Eye (tissue), 1 donor: ENCODE measurements at regions not wholly inside any gene's neighbourhood (a gene's known extent, or its start where the extent isn't known, plus 50 kb on each side); places are given as distances from the start of the nearest gene placed in this dataset.

Experiments
- DNase-seq: peaks from one replicate; pipeline ENCODE4 v3.0.0-alpha.2; 2015

DNA sequence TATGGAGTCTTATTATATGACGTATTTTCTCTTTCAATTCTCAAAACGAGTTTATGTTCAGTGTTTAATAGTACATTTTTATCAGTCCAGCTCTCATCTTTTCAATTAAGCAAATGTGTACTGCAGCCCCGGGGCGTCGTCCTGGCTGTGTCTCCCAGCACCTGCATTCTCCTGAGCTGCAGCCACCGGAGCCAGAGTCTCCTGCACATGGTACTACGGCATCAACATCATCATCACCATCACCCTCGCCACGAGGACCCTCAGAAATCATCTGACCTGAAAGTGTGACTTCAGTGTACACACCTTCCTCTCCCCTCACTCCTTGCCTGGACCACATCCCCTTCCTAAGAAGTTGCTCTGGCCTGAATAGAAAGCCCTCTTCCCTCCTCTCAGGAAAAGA, 267.7 kb upstream of the ARID1B start:
- no peak for DNase-seq

DNA sequence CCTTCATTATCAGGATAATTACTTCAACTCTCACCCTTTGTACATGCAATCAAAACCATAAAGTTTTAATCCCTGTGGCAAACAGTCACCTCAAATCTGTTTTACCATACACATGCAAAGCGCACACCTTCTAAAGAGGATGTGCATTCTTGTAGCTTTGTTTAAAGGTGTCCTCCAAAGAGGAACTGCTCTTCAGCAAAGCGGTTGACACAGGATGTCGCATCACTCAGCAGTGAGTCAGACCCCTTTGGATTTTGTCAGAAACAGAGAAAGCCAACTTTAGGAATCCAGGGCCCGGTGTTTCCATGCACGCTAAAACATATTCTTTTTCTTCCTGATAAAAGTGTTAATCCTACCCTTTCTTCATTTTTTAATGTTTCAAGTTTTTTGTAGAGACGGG, 268.3 kb upstream of the ARID1B start:
- no peak for DNase-seq

DNA sequence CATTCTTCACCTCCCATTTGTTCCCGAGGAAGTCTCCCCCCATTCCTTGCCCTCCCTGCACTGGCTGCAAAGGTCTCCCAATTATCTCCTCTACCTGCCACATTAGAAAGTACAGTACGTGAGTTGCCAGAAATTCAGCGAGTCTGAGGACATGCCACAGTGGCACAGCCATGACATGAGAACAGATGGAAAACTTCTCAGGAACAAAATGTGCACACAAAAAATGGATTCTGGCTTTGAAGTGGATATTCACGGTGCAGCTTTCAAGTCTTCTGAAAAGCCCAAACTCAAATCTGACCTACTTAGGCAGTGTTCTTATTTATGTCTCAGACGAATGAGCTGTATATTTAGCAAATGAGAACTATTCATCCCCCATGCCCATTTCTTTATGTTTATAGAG, 269.1 kb upstream of the ARID1B start:
- no peak for DNase-seq

DNA sequence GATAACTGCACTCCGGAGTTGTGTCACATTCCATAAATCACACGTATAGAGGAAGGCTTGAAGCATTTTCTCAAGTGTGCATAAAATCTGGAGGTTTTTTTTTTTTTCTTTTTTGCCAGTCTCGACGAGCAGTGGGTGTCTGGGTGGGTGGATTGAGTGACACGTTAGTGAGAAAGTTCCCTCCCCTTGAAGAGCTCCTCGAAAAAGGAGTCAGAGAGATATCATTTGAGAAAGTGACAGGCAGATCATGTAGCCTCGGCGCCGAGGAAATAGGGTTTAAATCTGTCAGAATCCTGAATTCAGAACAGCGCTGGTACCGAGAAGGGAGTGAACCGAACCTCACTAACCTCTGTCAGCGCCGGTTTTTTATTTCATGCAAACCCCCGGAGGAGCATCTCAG, 269.5 kb upstream of the ARID1B start:
- DNase-seq, result peak; percentile 13

DNA sequence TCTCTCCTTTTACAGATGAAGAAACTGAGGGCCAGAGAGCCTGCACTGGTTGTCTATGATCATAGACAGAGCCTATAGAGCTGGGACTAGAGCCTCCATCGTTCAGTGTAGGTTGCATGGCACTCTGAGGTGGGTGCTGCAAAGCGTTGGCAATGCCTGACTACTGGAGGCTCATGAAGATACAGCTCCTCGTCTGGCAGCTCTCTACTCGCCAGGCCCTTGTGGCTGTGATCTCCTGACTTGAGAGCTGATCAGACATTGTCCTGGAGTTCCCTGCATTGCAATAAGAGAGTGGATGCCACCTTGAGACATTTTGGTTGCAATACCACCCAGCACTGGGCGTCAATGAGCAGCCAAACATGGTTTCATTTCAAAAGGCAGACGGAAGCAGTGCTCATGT, 270.1 kb upstream of the ARID1B start:
- no peak for DNase-seq

DNA sequence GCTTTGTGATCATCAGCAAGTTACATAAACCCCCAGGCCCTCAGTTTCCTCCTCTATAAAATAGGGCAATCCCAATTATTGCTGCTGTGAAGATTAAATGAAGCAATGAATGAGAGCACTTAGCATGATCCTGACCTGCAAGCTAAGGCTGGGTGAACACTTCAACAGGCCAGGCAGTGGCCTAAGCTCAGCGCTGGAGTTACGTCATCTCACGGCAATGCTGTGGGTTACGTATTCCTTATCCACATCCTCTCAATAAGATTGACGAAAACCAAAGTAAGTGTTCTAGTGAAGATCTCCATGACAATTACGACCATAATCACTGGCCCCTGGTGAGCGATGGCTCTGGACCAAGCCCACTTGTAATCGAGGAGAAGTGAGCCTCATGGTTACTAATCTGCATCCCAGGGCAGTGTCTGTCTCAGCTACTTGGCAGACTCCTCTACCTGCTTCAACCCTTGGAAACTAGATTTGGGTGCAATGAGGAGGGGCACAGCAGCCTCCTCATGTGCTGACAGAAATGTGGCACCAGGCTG, 274.1 kb upstream of the ARID1B start:
- no peak for DNase-seq

DNA sequence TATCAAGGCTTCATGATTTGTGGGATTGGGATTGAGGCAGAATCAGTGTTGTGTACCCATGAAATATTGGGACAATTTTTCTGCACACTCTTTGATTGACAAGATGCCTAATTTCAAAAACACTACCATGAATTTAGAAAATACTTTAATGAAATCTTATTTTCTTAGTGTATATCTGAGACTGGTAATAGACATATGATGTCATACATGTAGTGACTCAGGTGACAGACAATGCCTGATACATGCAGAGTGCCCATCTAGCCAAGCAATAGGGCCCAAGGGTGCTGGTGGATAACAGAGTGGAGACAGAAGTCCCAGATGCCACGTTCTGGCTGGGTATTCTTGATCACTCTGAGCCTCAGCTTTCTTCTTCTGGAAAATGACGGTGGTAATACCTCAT, 279.6 kb upstream of the ARID1B start:
- DNase-seq, result no peak

DNA sequence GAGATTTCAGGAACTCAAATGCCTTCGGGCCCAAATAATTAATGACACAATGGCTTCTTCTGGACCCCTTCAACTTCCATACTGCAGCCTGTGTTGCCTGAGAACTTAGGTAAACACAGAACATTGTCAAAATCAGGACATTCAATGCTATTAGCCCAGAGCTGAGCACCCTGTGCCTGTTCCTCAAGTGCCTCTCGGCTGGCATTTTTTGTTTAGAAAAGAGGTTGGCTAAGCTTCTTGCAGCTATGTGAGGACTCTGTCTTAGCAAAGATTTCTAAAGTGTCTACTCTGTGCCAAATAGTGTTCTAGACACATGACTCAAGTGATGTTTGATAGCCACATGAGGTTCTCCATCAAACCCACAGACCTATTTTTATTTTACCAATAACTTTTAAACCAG, 289.3 kb upstream of the ARID1B start:
- no peak for DNase-seq

DNA sequence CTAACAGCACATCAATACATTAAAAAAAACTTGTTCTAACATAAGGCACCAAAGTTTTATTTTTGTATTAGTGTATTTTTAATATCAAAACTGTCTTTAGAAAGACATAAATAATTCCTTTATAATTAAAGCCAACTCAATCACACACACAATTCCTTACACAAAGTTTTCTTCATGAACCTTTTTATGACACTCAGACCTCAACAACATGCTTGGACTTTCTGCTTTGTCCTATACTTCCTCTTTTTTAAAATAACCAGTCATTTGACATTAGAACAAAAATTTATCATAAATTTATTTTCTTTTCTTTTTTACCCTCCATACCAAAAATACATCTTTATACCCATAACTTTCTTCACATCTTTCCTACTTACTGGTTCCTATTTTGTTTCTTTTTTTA, 292.0 kb upstream of the ARID1B start:
- no peak for DNase-seq

DNA sequence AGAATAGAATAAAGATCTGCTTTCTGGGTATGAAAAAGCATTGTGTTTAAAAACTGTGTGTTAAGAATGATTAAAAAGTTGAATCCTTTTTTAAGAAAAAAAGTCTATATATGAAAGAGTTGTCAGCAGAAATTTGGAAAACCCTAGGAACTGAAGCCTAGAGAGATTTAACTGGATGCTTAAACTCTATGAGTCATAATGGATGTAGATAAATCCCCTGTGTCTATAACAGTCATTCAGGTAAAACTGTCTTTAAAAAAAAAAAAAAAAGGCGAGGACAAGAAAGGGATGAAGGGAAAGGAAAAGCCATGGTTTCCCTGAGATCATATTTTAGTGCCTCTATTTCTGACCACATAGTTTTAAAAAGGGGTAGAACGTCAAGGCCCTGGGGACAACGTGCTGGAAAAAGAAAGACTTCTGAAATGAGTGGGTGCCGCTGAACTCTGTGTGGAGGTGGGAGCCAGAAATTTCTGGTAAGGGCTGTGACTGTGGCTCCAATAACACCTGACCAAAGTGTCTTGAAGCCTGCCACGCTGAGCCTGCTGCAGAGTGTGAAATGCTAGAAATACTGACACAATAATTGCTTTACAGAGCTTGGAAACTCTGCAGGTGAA, 302.6 kb upstream of the ARID1B start:
- DNase-seq, result no peak

DNA sequence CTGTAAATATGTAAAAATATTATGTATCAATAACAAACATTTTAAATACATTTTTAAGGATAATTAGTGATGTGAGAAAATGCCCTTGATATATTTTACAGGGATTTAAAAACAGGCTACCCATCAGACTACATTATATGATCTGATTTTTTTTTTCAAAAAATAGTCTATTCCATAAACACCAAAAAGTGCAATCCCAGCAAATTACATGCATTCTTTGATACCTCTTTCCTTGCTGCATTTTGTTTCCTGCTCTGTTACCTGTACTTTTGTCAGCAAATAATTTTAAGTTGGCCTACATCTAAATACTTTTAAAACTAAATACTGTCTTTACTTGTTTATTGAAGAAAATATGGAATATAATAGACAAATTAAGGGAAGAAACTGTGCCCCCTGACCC, 306.2 kb upstream of the ARID1B start:
- DNase-seq, result no peak

DNA sequence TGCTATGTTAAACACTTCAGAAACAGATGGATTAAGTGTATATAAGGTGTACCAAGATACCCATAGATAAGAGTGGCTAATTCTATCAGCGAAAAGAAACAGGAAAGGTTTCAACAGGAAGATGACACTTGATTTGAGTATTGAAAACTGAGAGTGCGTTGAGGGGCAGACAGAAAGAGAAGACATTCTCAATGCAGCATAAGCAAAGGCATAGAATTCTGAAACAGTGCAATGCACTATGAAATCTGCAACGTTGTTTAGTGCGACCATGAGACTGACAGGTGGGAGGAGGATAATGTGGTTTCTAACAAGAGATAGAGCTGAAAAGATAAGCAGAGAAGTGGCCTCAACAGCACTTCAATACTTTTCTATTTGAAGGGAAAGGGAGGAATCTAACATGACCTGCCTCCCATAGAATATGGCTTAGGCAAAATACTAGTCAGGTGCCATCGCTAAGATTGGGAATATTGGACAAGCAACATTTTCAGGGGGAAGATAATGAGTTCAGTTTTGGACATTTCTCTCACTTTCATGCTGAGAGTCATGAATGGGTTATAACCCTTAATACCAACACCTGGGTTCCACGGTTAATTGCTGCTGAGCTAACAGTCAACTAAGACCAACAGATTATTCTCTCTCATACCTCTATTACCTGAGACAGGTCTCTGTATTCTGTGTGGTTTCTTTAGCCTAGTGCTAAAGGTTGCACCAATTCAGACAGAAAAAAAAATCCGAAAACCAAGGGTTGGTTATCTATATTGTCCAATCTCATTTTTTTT, 312.9 kb upstream of the ARID1B start:
- DNase-seq, result no peak

DNA sequence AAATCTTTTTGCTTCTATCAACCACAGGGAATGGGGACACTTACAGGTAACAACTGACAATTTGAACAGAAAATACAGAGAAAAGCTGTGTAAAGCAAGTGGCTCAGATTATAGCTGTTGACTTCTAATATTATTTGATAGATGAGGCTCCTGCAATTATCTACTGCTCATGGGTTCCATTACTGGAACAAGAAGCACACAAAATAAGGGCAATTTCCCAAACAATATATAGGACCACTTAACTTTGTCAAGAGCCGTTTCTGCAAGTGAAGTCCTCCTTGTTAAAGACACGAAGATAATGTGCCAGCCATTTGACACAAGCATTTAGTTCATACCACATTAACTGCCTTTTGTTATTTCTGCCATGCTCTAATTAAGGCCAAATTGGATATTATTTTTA, 315.5 kb upstream of the ARID1B start:
- DNase-seq, result no peak

DNA sequence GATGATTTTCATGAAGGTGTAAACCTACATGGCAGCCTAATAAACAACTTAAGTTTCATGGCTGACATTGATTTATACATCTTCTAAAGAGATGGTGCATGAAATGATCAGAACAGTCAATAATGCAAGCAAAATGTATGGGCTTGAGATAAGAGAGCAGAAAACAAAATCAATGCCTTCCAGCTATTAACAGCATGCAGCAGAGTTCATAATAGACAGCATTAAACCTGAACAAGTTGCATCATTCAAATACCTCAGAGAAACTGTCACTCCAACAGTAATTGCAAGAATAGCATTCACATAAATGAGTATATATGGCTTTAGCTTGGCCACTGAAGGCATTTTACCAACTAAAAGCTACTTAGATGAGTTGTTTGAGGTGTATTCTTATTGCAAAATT, 319.6 kb upstream of the ARID1B start:
- peak; percentile 46 for DNase-seq

DNA sequence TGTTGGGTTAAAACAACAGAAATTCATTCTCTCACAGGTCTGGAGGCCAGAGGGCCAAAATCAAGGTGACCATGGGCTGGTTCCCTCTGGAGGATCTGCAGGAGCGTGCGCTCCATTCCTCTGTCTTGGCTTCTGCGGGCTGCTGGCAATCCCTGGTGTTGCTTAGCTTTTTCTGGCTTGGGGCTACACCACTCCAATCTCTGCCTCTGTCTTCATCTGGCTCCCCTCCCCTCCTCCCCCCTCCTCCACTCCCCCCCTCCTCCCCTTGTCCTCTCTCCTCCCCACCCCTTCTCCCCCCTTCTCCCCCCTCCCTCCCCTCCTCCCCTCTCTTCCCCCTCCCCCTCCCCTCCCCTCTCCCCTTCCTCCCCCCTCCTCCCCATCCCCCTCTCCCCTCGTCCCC, 321.3 kb upstream of the ARID1B start:
- DNase-seq, result no peak

DNA sequence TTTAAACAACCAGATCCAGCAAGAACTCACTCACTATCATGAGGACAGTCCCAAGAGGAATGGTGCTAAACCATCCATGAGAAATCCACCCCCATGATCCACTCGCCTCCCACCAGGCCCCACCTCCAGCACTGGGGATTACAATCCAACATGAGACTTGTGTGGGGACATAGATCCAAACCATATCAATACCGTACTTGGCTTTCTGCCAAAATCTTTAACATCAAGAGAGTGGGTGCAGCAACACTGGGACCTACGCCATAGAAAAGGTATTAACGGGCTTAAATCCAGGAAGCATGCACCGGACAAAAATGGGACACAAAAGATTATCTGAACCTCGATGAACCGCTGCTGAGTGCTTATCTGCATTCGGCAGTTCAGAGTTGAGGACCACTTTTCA, 322.3 kb upstream of the ARID1B start:
- DNase-seq, result no peak

DNA sequence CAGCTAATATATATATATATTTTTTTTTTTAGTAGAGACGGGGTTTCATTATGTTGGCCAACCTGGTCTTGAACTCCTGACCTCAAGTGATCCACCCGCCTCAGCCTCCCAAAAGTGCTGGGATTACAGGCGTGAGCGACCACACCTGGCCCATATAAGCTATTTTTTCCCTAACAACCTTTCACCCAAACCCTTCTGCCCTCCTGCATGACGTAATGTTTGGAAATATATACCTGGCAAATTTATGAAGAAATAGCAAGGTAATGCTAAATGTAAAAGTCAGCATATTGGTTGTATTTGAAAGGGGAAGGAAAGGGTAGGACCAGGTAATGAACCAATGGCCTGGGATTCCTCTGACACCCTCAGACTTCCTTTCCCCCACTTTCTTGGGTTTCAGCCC, 325.5 kb upstream of the ARID1B start:
- no peak for DNase-seq

DNA sequence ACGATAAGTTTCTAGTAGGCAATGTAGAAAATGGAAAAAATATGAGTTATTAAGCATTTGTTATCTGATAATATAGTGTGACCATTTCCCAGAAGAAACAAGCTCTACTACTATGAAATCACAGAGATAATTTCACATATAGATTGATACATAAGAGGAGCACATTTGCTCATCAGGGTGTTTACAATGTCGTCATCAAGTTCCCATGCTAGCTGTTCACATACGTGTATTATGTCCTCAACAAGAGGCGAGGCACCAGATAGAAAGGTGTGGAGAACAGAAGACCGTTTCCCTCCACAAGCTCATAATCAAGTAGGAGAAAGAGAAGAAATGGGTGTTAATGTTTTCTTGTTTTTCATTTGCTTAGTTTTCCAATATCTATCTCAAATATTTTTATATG, 326.1 kb upstream of the ARID1B start:
- DNase-seq, result no peak

DNA sequence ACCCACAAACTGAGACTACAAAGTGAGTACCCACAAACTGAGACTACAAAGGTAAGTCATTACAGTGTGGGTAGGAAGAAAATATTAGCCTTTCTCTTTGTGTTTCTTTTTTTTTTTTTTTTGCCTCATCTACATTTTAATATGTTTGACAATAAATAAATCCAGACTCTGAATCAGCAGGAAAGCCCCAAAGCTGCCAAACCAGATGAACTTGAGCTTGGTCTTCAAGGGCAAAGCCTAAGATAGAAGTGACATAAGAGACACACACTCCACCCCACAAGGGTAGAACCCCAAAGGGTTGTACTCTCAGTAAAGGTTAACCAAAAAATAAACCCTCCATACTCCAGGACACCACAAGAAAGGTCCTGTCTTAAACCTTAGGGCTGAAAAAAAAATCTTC, 326.8 kb upstream of the ARID1B start:
- DNase-seq, result no peak

DNA sequence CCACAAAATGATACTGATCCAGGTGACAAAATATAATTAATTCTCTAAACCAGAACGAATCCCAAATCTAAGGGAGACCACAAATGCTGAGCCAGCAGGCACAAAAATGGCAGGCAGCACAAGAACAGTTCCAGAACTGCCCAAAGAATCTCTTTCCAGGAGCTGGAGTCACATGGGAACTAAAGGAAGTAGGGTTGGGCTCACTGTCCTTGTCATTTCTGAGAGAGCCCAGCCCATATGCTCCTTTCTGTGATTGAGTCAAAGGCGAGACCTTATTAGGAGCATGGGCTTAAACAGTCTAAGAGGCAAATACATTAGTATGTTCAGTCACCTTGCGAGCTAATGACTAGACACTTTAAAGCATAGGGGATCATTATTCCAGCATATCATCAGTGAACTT, 327.6 kb upstream of the ARID1B start:
- DNase-seq, result no peak

DNA sequence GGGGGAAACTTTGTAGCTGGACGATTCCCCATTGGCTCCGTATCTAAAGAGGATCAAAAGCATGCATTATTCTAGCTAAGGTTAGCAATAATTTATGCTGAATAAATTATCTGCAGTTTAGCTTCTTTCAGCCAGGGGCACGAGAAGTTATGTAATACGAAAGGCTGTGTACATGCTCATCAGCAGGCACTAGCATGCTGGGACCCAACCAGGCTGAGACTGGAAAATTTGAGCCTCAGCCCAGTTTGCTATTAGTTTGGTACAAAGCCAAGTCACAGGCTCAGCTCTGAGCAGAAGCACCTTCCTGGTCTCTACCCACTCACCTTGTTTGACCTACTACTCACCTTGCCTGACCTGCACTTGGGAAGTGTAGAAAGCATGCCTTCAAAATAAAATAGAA, 328.1 kb upstream of the ARID1B start:
- DNase-seq, result no peak

DNA sequence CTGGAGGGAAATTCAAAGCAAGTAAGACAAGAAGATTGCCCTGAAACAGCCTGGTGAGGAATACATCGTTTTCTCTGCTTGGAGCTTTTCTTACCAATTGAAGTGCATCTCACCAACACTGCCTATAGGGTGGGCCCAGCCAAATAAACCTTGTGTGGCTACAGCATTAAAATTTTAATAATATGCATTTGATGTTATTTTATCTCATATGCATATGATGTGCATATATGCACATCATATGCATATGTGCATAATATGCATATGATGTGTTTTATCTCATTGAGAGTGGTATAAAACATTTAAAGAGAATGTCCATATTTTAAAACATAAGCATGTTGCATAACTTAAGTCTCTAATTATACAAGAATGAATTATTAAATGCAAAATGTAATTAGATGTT, 328.6 kb upstream of the ARID1B start:
- no peak for DNase-seq

DNA sequence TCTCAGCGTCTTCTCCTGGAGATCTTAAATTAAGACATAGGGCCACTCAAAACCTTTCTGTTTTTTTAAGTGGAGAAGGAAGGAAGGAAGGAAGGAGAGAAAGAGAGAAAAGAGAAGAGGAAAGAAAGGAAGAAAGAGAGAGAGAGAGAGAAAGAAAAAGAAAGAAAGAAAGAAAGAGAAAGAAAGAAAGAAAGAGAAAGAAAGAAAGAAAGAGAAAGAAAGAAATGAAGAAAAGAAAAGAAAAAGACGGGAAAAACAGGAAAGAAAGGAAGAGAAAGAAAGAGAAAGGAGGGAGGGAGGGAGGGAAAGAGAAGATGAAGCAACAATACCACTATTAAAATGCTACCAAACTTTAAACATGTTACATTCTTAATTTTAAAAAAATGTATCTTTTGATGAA, 336.5 kb upstream of the ARID1B start:
- no peak for DNase-seq

DNA sequence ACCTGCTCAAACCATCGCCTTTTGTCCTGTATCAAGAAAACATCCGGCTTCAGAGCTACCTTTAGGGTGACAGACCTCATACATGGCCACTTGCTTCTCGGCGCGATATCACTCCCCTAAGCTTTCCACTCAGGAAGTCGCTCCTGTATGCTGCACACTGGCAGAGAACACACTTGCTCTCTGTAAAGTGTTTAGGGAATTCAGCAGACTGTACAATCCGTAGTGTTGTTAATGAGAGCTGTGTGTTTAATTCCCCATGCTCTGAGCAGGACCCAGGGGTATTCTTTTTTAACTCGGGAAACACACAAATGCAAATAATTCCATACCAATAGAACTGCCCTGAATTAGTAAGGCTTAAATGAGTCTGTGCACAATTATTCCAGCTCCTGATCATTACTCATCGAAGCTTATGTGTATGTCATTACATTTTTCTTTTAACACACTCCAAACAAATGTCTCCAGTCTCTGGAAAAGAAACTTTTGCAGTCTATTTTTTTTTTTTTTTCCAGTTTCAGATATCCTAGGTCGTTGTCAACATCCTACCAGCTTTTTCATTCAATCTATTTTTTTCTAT, 338.7 kb upstream of the ARID1B start:
- DNase-seq, result peak; percentile 35
